NCI-H345 treated with DMSO at 0.1 percent for 48 hours (cell line): ENCODE measurements at regions not wholly inside any gene's neighbourhood (a gene's known extent, or its start where the extent isn't known, plus 50 kb on each side); places are given as distances from the start of the nearest gene placed in this dataset.
"Not testable (repeated sequence)": the region's sequence is repeated elsewhere in the genome, so short reads cannot be mapped to it uniquely, and the experiment has no call there.

ENCODE experiments used
- DNase-seq: peaks from one replicate; lab custom pipeline; 2025; ENCODE audit not compliant: unreplicated experiment; lab: John Stamatoyannopoulos, UW

DNA sequence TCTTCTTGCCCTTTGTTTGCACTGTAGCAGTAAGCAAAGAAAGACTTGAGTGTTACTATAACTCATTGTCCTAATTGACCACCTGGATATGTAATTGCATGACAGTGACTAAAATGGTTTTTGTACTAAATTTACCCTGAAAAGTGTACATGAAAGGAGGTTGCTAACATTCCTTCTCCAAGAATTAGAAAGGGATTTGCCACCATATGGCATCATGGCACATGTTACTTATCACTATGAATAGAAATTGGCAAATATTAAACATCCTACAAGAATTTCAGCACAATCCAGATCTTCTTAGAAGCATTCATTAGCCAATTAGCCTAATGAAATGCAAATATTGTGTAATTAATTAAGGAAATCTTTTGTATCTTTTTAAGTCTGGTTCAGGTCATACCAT is 834.2 kb downstream of the STPG2 start:
- no peak for DNase-seq

DNA sequence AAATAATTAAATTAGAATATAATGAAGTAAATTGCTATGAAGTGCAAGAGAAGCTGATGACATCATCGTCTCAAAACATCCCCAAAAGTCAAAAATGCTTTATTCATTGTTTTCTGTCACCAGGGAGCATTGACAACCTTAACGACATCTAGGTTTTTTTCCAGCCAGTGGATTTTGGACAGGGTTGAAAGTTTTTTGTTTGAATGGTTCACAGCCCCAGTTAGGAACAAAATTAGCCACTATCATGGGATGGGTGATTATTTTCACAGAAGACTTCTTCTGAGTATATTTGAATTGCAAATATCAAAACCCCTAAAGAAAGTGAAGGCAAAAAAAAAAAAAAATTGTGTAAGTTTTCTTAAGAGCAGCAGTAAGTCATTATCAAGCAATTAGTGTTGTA is 826.1 kb downstream of the STPG2 start:
- no peak for DNase-seq

DNA sequence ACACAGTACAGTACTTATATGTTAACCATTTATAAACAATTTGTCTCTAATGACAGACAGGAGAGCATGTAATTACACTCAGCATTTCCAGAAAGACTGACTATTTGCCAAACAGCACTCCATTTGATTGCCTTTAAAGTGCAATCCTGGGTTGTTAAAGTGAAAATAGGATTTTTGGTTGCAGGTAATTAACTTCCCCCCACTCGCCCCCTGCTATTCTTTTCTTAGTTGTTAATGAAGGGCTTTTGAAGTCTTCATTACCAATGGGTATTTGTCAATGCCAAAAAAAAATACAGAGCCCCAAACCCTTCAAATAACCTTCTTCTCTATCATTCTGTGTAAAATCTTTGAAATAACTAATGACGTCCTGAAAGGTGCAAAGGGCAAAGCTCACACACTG is 825.6 kb downstream of the STPG2 start:
- no peak for DNase-seq

DNA sequence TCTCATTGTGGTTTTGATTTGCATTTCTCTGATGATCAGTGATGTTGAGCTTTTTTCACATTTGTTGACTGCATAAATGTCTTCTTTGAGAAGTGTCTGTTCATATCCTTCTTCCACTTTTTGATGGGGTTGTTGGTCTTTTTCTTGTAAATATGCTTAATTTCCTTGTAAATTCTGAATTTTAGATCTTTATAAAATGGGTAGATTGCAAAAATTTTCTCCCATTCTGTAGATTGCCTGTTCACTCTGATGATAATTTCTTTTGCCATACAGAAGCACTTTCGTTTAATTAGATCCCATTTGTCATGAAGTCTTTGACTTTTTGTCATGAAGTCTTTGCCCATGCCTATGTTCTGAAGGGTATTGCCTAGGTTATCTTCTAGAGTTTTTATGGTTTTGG is 817.5 kb downstream of the STPG2 start:
- DNase-seq, result not testable (repeated sequence)

DNA sequence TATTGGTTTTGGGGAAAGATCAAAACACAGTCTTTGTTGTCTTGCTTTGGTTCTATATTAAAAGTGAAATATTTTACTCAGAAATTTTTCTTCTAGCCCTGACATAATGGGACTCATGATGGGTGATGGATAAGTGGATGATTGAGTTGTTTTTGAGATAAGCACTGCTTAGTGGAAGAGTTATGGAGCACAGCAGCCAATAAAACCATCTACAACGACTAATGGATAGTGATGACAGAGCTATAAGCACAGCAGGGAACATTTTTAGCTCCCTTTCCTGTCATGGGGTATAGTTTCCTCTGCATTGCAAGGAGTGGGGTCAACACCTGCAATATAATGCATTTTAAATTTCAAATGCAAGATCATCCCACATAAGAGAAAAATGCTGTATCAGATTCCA is 812.4 kb downstream of the STPG2 start:
- no peak for DNase-seq

DNA sequence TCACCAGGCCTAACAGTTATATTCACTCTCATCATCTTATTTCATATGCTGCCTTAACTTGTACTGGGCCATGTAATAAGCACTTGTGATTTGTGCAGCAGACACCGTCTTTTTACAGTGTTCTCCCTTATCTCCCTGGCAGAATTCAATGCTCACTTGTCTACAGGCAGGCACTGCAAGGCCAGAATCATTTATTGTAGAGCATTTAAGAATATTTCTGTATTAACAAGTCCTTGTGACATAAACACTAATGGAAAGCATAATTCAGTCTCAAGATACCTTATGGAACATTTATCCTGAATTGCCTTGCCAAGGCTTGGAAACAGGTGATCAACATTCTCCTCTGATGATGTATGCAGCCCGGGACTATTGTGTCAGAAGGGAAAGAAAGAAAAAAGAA is 808.9 kb downstream of the STPG2 start:
- DNase-seq, result no peak

DNA sequence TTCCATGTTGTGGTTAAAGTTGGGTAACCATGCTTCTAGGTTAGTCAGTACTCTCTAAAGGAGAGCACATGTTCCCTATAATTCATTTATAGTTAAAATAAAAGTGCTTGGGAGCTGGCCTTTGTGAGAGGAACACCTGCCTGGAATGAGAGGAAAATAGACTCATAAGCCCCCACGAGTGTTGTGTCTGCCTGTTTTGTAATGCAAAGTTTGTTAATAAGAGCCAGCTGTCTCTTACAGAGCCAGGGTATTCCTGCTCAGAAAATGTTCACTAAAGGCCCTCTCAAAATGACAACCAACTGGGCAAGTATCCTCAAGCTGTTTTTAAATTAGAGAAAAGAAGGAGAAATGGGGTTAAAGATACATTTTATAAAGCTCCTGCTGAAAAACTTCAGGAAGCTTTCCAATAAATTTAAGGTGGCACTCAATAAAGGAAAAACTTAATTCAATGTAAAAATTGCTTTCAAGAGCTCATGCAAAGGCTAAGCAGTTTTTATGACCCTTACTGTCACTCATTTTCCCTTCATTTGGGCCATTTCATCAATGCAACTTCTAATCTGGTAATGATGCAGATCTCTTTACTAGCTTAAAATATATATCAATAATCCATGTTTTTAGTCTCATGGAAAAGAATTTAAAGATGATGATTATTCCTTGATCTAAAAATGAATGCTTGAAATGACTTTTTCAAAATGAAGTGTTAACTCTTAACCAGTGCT is 793.6 kb downstream of the STPG2 start:
- DNase-seq, result peak; percentile 50

DNA sequence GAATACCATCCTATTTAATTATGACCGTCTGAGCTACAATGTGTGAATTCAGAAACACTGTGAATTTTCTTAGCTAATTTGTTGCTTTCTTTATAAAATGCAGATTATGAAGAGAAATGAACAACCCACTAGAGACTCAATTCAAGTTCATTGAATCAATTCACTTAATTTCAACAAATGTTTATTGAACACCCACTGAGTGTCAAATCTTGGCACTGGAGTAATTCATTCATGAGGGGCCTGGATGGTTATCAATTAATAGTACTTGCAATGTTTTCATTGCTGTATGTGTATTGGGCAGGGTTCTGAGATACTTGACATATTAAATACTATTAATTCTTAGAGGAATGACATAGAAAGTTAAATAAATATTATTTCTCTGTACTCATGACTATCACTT is 789.4 kb downstream of the STPG2 start:
- DNase-seq, result no peak

DNA sequence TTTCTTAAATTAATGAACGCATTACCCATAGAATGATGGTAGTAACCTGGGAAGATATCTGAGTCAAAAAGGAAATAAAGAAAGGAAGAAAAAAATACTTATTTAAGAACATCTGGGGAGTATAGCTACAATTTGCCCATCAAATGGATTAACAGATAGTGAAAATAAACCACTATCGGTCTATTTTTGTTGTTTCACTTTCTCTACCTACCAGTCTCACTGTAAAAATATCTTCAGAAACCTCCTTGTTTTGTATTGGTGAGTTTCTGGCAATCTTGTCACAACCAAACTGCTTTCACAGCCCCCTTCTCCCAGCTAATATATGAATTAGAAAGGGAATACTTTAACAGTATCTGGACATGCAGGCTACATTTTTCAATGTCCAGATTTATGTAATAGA is 783.5 kb downstream of the STPG2 start:
- DNase-seq, result no peak

DNA sequence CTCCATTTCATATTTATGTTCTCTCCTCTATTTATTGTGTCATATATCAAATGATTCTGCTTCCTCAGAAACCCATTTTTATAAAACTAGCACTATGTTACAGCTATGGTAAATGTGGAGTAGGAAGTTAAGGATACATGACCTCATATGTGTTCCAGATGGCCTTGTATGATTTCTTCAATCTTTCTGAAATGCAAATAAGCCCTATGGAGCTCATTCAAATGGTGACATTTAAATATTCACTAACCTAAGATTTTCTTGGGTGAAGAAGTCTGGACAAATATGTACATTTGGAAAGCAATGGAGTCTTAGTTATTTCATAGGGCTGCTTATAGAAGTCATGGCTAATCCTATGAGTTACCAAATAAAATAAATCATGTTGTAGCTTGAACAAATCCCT is 782.5 kb downstream of the STPG2 start:
- no peak for DNase-seq

DNA sequence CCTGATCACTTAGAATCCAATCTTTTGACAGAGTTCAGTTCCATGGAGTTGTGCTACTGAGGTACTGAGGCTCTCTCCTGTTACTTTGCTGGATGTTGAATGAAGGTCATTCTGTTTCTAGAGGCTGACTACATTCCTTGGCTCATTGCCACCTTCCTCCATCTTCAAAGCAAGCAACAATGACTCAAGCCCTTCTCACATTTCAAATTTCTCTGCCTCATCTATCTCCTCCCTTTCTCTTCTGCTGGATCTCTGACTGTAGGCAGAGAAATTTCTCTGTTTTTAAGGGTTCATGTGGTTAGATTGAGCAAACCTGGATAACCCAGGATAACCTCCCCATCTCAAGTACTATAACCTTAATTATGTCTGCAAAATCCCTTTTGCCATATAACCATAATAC is 775.4 kb downstream of the STPG2 start:
- DNase-seq, result no peak

DNA sequence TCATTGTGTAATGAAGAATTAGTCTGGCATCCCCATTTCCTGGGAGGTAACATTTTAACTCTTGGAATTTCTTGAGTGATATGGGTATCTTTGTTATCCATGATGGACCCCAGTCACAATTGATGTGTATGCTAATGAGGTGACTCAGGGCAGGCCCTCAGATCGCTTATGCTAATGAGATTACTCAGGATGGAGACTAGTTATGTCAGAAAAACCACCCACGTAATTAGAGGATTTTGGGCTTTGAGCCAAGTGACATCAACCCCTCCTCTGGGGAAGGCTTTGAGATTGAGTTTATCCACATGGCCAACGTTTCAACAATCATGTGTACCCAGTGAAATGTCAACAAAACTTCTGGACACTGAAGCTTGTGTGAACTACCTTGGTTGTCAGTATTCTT is 772.7 kb downstream of the STPG2 start:
- no peak for DNase-seq

DNA sequence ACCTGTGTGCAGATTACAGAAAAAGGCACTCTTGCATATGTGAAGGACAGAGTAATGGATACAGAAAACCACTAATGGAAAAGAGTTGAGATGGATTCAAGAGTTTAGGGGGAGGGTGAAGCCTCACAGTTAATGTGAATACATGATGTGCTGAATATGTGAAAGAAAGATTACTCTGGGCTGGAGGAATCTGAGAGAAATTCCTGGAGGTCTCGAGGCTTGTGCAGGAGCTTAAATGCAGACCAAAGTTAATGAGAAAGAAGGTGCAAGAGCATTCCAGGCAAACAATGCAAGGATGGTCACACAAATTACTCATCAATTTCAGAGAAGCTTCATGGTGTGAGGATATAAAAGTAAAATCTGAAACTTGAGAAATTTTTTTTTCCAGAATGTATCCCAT is 768.8 kb downstream of the STPG2 start:
- no peak for DNase-seq

DNA sequence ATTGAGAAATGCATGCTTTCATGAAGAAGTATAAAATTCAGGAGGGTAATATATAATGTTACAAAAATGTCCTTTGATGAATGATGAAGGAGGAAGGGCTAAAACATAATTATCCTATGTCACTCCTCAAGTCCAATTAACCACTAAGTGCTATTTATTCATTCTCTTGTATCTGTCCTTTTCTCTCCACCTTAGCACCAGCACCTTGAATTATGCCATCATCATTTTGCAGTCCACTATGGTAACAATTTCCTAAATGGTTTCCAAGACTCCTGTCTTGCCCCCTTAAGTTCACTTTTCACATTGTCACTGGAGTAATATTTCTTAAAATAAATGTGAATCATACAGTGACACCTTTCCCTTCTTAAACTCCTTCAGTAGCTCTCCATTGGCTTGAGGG is 756.3 kb downstream of the STPG2 start:
- no peak for DNase-seq

DNA sequence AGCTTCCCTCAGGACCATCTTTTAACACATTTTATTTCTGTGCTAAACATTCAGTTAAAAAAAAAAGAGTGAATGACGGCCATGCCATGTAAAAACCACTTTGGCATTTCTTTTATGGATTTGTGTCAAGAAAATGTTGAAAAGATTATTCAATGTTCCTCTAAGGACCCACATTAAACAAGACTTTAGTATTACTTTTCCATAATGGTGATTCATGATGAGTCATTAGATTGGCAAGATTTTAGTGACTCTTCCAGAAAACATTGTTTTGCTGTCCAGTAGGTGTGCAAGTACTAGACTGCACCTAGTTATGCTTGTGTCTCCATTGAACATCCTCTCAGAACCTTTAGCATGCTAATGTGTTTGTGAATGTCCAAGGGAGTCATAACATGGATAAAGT is 748.6 kb downstream of the STPG2 start:
- DNase-seq, result no peak

DNA sequence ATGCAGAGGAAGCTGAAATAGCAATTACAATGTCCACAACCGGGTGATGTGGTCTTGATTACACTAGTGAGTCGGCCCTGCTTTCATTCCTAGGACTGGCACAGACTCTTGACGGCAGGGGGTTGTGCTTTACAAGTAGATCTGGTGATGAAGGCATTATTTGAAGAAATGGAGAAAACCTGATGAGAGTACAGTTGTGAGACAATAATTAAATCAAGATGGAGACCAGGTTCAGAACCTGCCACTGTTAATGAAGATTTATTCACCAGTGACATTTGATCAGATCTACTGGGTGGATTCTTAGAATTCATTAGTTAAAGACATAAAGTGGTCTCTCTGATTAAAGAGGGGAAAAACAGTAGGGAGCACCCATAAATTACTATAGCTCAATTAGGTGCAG is 747.2 kb downstream of the STPG2 start:
- no peak for DNase-seq

DNA sequence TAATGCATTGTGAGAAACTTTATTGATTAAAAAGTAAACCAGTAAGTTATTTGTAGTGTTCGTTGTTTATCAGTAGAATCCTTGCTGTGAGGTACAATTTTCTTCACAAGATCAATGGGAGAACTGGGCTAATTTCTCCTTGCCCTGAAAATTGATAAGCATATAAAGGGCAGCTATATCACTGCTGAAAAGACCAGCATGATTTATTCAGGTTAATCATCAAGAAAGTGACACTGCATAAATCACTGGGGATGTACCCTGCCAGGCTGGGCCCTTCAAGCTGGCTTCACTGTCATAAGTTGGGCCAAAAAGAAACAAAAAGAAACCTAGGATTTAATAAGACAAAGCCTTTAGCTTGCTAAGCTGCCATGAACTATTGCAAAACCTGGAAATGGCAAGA is 746.7 kb downstream of the STPG2 start:
- DNase-seq, result no peak

DNA sequence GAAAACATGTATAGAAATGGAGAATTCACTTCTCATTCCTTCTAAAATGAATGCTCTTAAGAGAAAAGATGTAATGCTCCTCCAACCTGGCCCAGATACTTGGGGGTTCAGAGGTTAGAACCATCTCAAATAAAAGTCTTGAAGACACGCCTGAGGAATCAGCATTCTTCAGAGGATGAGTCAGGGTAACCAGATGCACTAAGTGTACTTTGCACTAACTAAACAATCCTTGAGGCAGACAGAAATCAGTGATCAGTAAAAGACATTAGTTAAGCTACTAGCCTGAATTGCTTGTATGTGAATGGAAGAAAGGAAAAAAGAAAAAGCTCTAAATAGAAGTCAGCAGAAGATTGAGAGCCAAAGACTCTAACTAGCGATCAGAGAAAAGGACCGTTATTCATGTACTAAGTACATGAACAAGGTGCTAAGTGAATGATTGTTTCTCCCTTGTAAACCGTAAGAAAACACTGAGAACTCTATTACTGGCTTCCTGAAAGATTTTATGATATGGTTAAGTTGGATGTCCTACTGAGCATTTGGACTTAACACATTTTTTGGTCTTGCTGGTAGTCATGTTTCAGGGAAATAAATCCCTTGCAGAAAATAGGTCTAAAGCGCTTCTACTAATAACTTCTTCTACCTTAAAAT is 738.3 kb downstream of the STPG2 start:
- no peak for DNase-seq

DNA sequence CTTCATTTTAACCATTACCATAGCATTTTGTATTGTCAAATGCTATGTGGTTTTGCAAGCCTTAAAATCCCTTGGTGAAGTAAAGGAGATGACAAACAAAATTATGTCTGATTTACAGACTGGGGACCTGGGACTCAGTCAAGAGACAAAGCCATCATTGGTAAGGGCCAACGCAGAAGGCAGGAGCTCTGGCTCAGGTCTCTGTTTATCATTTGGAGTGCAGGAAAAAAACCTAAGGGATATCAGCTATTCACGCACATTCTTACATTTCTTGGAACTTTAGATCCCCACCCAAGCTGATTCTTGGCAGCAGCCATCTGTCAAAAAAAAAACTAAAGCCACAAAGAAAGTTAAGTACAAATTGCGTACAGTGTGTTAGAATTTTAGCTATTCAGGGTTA is 731.9 kb downstream of the STPG2 start:
- DNase-seq, result no peak

DNA sequence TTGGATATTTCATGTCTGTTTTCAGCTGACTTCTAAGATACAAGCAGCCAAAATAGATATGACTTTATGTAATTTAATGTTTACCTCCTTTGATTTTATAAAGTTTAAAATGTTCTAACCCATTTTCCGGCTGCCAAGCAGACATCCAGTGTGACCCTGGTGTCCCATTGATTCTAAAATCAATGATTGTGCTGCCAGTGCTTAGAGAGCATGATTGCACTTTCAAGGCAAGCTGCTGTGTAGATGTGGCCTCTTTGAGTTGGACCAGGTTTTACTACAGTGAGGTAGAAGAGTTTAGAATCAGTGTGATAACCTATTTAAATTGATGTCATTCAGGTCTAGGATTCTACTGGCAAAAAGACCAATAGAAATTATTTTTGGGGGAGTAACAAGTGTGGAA is 730.9 kb downstream of the STPG2 start:
- no peak for DNase-seq

DNA sequence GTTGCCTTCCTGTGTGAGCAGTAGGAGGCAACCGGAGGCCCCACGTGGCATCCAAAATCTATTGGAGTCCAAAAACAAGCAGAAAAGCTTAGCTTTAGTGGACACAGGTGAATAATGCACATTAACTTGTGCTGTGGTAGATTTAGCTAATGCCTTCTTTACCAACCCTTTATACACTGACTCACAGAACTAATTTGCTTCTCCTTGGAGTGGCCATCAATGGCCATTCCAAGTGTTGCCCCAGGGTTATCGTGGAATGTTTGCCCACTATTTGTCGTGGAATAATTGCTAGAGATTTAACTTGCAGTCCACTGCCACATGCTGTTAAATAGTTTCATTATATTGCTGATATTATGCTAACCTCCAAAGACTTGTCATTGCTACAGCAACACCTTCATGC is 729.1 kb downstream of the STPG2 start:
- DNase-seq, result no peak

DNA sequence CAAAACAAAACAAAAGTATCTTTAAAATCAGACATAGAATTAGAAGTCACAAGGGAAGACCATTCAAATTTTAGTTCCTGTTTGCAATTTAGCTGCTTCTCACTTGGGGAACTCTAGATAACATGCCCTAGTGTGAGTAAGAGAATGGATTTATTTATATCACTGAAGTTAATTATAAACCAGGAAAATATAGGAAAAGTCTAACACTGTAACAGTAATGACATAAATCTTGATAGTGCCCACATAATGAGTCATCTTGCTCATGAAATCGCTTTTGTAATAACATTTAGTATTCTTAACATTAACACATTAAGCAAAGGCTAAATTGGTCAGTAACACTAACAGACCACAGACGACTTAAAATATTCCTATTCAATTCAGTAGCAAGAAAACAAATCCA is 710.7 kb downstream of the STPG2 start:
- DNase-seq, result no peak
